Smooth muscle cell (in vitro differentiated cells): ENCODE measurements at regions not wholly inside any gene's neighbourhood (a gene's known extent, or its start where the extent isn't known, plus 50 kb on each side); places are given as distances from the start of the nearest gene placed in this dataset.

Experiments used
- DNase-seq: peaks from one replicate; lab custom pipeline; 2025; ENCODE audit not compliant: unreplicated experiment; lab: John Stamatoyannopoulos, UW
- H2AFZ ChIP-seq: fragments of 200-600 bp; sonication (generic); 2 replicates; pipeline ENCODE4 v1.6.0; 2016; ENCODE audit warnings: antibody characterized with exemption, low read depth, mild to moderate bottlenecking
- H3F3A ChIP-seq: fragments of 200-600 bp; sonication (generic); 2 replicates; pipeline ENCODE4 v1.6.0; 2017; ENCODE audit warnings: antibody characterized with exemption, low read depth
- H3K27ac ChIP-seq: fragments of 200-600 bp; sonication (generic); 2 replicates; pipeline ENCODE4 v1.5.1; 2016; ENCODE audit warnings: low read depth, mild to moderate bottlenecking
- H3K27me3 ChIP-seq: fragments of 200-600 bp; sonication (generic); 2 replicates; pipeline ENCODE4 v1.6.1; 2016; ENCODE audit warnings: low read depth, mild to moderate bottlenecking
- H3K36me3 ChIP-seq: fragments of 200-600 bp; sonication (generic); 2 replicates; pipeline ENCODE4 v1.5.1; 2016; ENCODE audit warnings: low read depth
- H3K4me1 ChIP-seq: fragments of 200-600 bp; sonication (generic); 2 replicates; pipeline ENCODE4 v1.5.1; 2016; ENCODE audit warnings: low read depth
- H3K4me2 ChIP-seq: fragments of 200-600 bp; sonication (generic); 2 replicates; pipeline ENCODE4 v1.6.0; 2016; ENCODE audit warnings: mild to moderate bottlenecking
- H3K4me3 ChIP-seq: fragments of 200-600 bp; sonication (generic); 2 replicates; pipeline ENCODE4 v1.5.1; 2016; ENCODE audit warnings: mild to moderate bottlenecking
- H3K79me2 ChIP-seq: fragments of 200-600 bp; sonication (generic); 2 replicates; pipeline ENCODE4 v1.6.0; 2016; ENCODE audit warnings: low read depth, mild to moderate bottlenecking
- H3K9ac ChIP-seq: fragments of 200-600 bp; sonication (generic); 2 replicates; pipeline ENCODE4 v1.6.0; 2016; ENCODE audit warnings: low read depth
- H3K9me3 ChIP-seq: fragments of 200-600 bp; sonication (generic); replicated peaks from 2 replicates; pipeline ENCODE4 v1.5.1; 2016; ENCODE audit warnings: low read depth
- H4K20me1 ChIP-seq: fragments of 200-600 bp; sonication (generic); 2 replicates; pipeline ENCODE4 v1.6.0; 2016; ENCODE audit warnings: low read depth
- CTCF ChIP-seq: fragments of 200-600 bp; sonication (generic); IDR thresholded peaks from 2 replicates; pipeline ENCODE4 v1.5.1; 2017; ENCODE audit warnings: borderline replicate concordance, mild to moderate bottlenecking, antibody characterized with exemption; ENCODE audit not compliant: insufficient read depth, poor library complexity, severe bottlenecking
- WGBS: methylation state at CpG from one replicate; pipeline ENCODE4 v1.1.7; 2016; ENCODE audit warnings: low lambda C conversion rate; 5-methylcytosine and 5-hydroxymethylcytosine counted together

- H3K27me3 ChIP-seq, result no peaks in the 10 kb centered on the region
- H3K9ac ChIP-seq, result no peak overlapping the region
- no peaks in the 10 kb centered on the region for H3F3A ChIP-seq
- peaks cover 3% of the 10 kb centered on the region for H3K4me1 ChIP-seq
- DNase-seq, result no peak
- H3K36me3 ChIP-seq, result no peaks in the 10 kb centered on the region
- no peak overlapping the region for H2AFZ ChIP-seq
- H3K27ac ChIP-seq, result no peak overlapping the region
- TF ChIP-seq CTCF, result no peak
- 52% methylated on average over 7 of the region's 7 CpGs for WGBS
- no peak overlapping the region for H3K4me2 ChIP-seq
- no peaks in the 10 kb centered on the region for H3K9me3 ChIP-seq
- no peaks in the 10 kb centered on the region for H3K79me2 ChIP-seq
- H3K4me3 ChIP-seq, result no peak overlapping the region
- H4K20me1 ChIP-seq, result no peaks in the 10 kb centered on the region
These were observed 270.2 kb downstream of the SHOX2 start for GRCh38 chr3:157836022-157836421.

GRCh38 chr3:157832588-157832987, 273.6 kb downstream of the SHOX2 start:
- no peaks in the 10 kb centered on the region for H4K20me1 ChIP-seq
- no peak for DNase-seq
- H3K9me3 ChIP-seq, result peaks cover 4% of the 10 kb centered on the region
- TF ChIP-seq CTCF, result no peak
- H3K36me3 ChIP-seq, result no peaks in the 10 kb centered on the region
- peaks cover 3% of the 10 kb centered on the region for H3K4me1 ChIP-seq
- no peak overlapping the region for H3K9ac ChIP-seq
- H2AFZ ChIP-seq, result no peak overlapping the region
- no peaks in the 10 kb centered on the region for H3F3A ChIP-seq
- no peaks in the 10 kb centered on the region for H3K27me3 ChIP-seq
- no peak overlapping the region for H3K4me2 ChIP-seq
- no peaks in the 10 kb centered on the region for H3K79me2 ChIP-seq
- H3K27ac ChIP-seq, result no peak overlapping the region
- H3K4me3 ChIP-seq, result no peak overlapping the region
- WGBS, result 35% methylated on average over 3 of the region's 3 CpGs

- Histone ChIP-seq H3F3A (no peaks in the 10 kb centered on the region), H3K9me3 (peaks cover 4% of the 10 kb centered on the region), H2AFZ (no peak overlapping the region), H3K4me3 (no peak overlapping the region), H3K27ac (no peak overlapping the region), H3K36me3 (no peaks in the 10 kb centered on the region), H4K20me1 (no peaks in the 10 kb centered on the region), H3K4me2 (no peak overlapping the region), H3K9ac (no peak overlapping the region), H3K4me1 (peaks cover 3% of the 10 kb centered on the region), H3K79me2 (no peaks in the 10 kb centered on the region), H3K27me3 (no peaks in the 10 kb centered on the region)
- 88% methylated on average over 7 of the region's 7 CpGs for WGBS
- TF ChIP-seq CTCF, result no peak
- DNase-seq, result no peak
These were observed 275.5 kb downstream of the SHOX2 start for GRCh38 chr3:157830556-157831236.

- no peaks in the 10 kb centered on the region for H4K20me1 ChIP-seq
- no peaks in the 10 kb centered on the region for H3F3A ChIP-seq
- no peak for TF ChIP-seq CTCF
- H3K9me3 ChIP-seq, result peaks cover 4% of the 10 kb centered on the region
- H3K36me3 ChIP-seq, result no peaks in the 10 kb centered on the region
- DNase-seq, result no peak
- no peaks in the 10 kb centered on the region for H3K27me3 ChIP-seq
- H3K9ac ChIP-seq, result no peak overlapping the region
- peaks cover 3% of the 10 kb centered on the region for H3K4me1 ChIP-seq
- no peak overlapping the region for H3K27ac ChIP-seq
- H2AFZ ChIP-seq, result no peak overlapping the region
- no peaks in the 10 kb centered on the region for H3K79me2 ChIP-seq
- no peak overlapping the region for H3K4me2 ChIP-seq
- WGBS, result 94% methylated on average over 2 of the region's 2 CpGs
- no peak overlapping the region for H3K4me3 ChIP-seq
These were observed 276.4 kb downstream of the SHOX2 start for GRCh38 chr3:157829786-157830185.
